ENCODE measurements at regions not wholly inside any gene's neighbourhood (a gene's known extent, or its start where the extent isn't known, plus 50 kb on each side); places are given as distances from the start of the nearest gene placed in this dataset.

DNA sequence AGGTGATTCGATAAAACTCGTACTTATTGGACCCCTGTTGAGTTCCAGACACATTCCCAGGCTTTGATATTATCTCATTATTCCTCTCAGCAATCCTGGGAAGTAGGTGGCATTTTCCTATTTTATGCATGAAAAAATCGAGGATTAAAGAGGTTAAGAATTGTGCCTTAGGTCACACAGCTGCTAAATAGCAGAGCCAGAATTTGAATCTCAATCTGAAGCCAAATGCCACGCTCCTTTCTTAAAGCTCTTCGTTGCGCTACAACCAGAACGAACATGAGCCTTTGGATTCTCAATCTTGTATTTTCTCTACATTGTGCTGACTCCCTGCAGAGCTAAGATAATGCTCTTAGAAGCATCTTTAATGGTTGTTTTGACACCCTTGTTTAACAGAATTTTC lies 527.8 kb upstream of the TLE4 start:
- H3K79me2 ChIP-seq (ENCODE audit: insufficient read depth, low read length): no peaks in the 10 kb centered on the region
- no peaks in the 10 kb centered on the region for H4K20me1 ChIP-seq (ENCODE audit: insufficient read depth, low read length)
- H3K4me1 ChIP-seq (ENCODE audit: control insufficient read depth in 1 of 2, insufficient read depth in 2 of 2, low read length in 2 of 2): no peaks in the 10 kb centered on the region
- H3K4me2 ChIP-seq (replicated peaks; ENCODE audit: extremely low read depth, low read length, poor library complexity, severe bottlenecking): no peak overlapping the region
- no peaks in the 10 kb centered on the region for H3K36me3 Mint-ChIP-seq
- TF ChIP-seq, protein P1, sequence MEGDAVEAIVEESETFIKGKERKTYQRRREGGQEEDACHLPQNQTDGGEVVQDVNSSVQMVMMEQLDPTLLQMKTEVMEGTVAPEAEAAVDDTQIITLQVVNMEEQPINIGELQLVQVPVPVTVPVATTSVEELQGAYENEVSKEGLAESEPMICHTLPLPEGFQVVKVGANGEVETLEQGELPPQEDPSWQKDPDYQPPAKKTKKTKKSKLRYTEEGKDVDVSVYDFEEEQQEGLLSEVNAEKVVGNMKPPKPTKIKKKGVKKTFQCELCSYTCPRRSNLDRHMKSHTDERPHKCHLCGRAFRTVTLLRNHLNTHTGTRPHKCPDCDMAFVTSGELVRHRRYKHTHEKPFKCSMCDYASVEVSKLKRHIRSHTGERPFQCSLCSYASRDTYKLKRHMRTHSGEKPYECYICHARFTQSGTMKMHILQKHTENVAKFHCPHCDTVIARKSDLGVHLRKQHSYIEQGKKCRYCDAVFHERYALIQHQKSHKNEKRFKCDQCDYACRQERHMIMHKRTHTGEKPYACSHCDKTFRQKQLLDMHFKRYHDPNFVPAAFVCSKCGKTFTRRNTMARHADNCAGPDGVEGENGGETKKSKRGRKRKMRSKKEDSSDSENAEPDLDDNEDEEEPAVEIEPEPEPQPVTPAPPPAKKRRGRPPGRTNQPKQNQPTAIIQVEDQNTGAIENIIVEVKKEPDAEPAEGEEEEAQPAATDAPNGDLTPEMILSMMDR (IDR thresholded peaks at IDR 0.05): no peak
- H3K36me3 ChIP-seq (replicated peaks in 1 of 2; ENCODE audit: control insufficient read depth in 1 of 2, insufficient read depth in 2 of 2, low read length in 2 of 2): no peaks in the 10 kb centered on the region
- DNase-seq: no peak
- H3K4me3 ChIP-seq (replicated peaks in 1 of 3; ENCODE audit: low read depth in 2 of 3, low read length in 3 of 3): no peak overlapping the region
- peaks cover 0 to 2% (median 0%) of the 10 kb centered on the region in 3 donors for H3K27me3 Mint-ChIP-seq (ENCODE audit: low read depth in 3 of 3)
- H2AFZ ChIP-seq (ENCODE audit: insufficient read depth, low read depth, low read length, poor library complexity, severe bottlenecking): no peak overlapping the region
- 96% methylated on average over 4 of the region's 7 CpGs for WGBS (ENCODE audit: insufficient coverage)
- H3K4me3 Mint-ChIP-seq: no peak overlapping the region
- H3K4me1 Mint-ChIP-seq: no peaks in the 10 kb centered on the region
- intact Hi-C loops (cut with micrococcal nuclease): no loop called here
- H3K9ac ChIP-seq (ENCODE audit: insufficient read depth, low read length, poor library complexity, severe bottlenecking): no peak overlapping the region
- peaks cover 0 to 5% (median 2%) of the 10 kb centered on the region in 7 donors for H3K9me3 Mint-ChIP-seq
- no peak overlapping the region for H3K27ac Mint-ChIP-seq
- no peaks in the 10 kb centered on the region for H3K9me3 ChIP-seq (replicated peaks in 1 of 2; ENCODE audit: control insufficient read depth in 1 of 2, insufficient read depth in 1 of 2, low read length in 2 of 2)
- H3K27ac ChIP-seq (ENCODE audit: low read depth in 1 of 2, low read length in 2 of 2): no peak overlapping the region
- H3K27me3 ChIP-seq (ENCODE audit: control insufficient read depth in 2 of 2, insufficient read depth in 2 of 2, low read length in 2 of 2): no peaks in the 10 kb centered on the region

GRCh38 chr9:79046401-79046800 lies 525.4 kb upstream of the TLE4 start:
- H3K4me2 ChIP-seq (replicated peaks; ENCODE audit: extremely low read depth, low read length, poor library complexity, severe bottlenecking): no peak overlapping the region
- H3K27ac Mint-ChIP-seq: no peak overlapping the region
- peaks cover 0 to 2% (median 0%) of the 10 kb centered on the region in 3 donors for H3K27me3 Mint-ChIP-seq (ENCODE audit: low read depth in 3 of 3)
- H3K9me3 Mint-ChIP-seq: peaks cover 0 to 5% (median 3%) of the 10 kb centered on the region in 7 donors
- no peaks in the 10 kb centered on the region for H3K4me1 Mint-ChIP-seq
- TF ChIP-seq, protein P1 (IDR thresholded peaks at IDR 0.05): no peak
- H3K4me3 Mint-ChIP-seq: no peak overlapping the region
- H3K9ac ChIP-seq (ENCODE audit: insufficient read depth, low read length, poor library complexity, severe bottlenecking): no peak overlapping the region
- H3K27ac ChIP-seq (ENCODE audit: low read depth in 1 of 2, low read length in 2 of 2): no peak overlapping the region
- DNase-seq: no peak
- no peaks in the 10 kb centered on the region for H4K20me1 ChIP-seq (ENCODE audit: insufficient read depth, low read length)
- no peaks in the 10 kb centered on the region for H3K27me3 ChIP-seq (ENCODE audit: control insufficient read depth in 2 of 2, insufficient read depth in 2 of 2, low read length in 2 of 2)
- no CpG with 5 or more reads among the region's 2 CpGs for WGBS (ENCODE audit: insufficient coverage)
- intact Hi-C loops (cut with micrococcal nuclease): no loop called here
- H3K4me1 ChIP-seq (ENCODE audit: control insufficient read depth in 1 of 2, insufficient read depth in 2 of 2, low read length in 2 of 2): no peaks in the 10 kb centered on the region
- no peak overlapping the region for H3K4me3 ChIP-seq (replicated peaks in 1 of 3; ENCODE audit: low read depth in 2 of 3, low read length in 3 of 3)
- no peaks in the 10 kb centered on the region for H3K79me2 ChIP-seq (ENCODE audit: insufficient read depth, low read length)
- no peak overlapping the region for H2AFZ ChIP-seq (ENCODE audit: insufficient read depth, low read depth, low read length, poor library complexity, severe bottlenecking)
- H3K9me3 ChIP-seq (replicated peaks in 1 of 2; ENCODE audit: control insufficient read depth in 1 of 2, insufficient read depth in 1 of 2, low read length in 2 of 2): no peaks in the 10 kb centered on the region
- H3K36me3 Mint-ChIP-seq: no peaks in the 10 kb centered on the region
- H3K36me3 ChIP-seq (replicated peaks in 1 of 2; ENCODE audit: control insufficient read depth in 1 of 2, insufficient read depth in 2 of 2, low read length in 2 of 2): no peaks in the 10 kb centered on the region

All from CD14-positive monocyte (primary cell).